Lung (tissue), 11 donors: ENCODE measurements at regions not wholly inside any gene's neighbourhood (a gene's known extent, or its start where the extent isn't known, plus 50 kb on each side); places are given as distances from the start of the nearest gene placed in this dataset.
A peak's percentile ranks its signal among the peaks of the same experiment; 100 is the strongest.

Experiments
- ATAC-seq: fragments of 200-7000 bp; cut with Tn5 transposase; one replicate; pipeline ENCODE4 v1.9.1; 2020; ENCODE audit warnings: moderate number of reproducible peaks; ENCODE audit not compliant: insufficient read depth, low FRiP score
- DNase-seq, 3 donors: peaks; one replicate each; pipeline ENCODE4 v3.0.0-alpha.2; 2013 to 2017
- H3K27ac ChIP-seq, 2 donors: one replicate each; pipeline ENCODE4 v1.5.1; 2013; ENCODE audit warnings: mild to moderate bottlenecking in 2 of 2, moderate library complexity in 2 of 2, control low read depth in 1 of 2, inconsistent platforms in 1 of 2, low read depth in 1 of 2, low read length in 1 of 2
- H3K27me3 ChIP-seq, 3 donors: one replicate each; pipeline ENCODE4 v1.5.1; 2013; ENCODE audit warnings: low read length in 2 of 3; ENCODE audit not compliant: control insufficient read depth in 3 of 3, insufficient read depth in 3 of 3
- H3K36me3 ChIP-seq, 4 donors: one replicate each; pipeline ENCODE4 v1.5.1; 2013; ENCODE audit warnings: low read length in 4 of 4, mild to moderate bottlenecking in 1 of 4, moderate library complexity in 1 of 4; ENCODE audit not compliant: control insufficient read depth in 4 of 4, insufficient read depth in 4 of 4
- H3K4me1 ChIP-seq, 5 donors: one replicate each; pipeline ENCODE4 v1.5.1; 2013; ENCODE audit warnings: low read length in 5 of 5, mild to moderate bottlenecking in 2 of 5, moderate library complexity in 1 of 5; ENCODE audit not compliant: control insufficient read depth in 5 of 5, insufficient read depth in 5 of 5
- H3K4me3 ChIP-seq: one replicate; pipeline ENCODE4 v1.5.1; 2013; ENCODE audit warnings: mild to moderate bottlenecking, control low read depth, moderate library complexity
- H3K9ac ChIP-seq, 2 donors: one replicate each; pipeline ENCODE4 v1.5.1; 2013; ENCODE audit warnings: low read length in 2 of 2, control low read depth in 1 of 2; ENCODE audit not compliant: insufficient read depth in 1 of 2
- H3K9me3 ChIP-seq, 4 donors: one replicate each; pipeline ENCODE4 v1.5.1; 2013; ENCODE audit warnings: low read length in 3 of 4, mild to moderate bottlenecking in 1 of 4, moderate library complexity in 1 of 4; ENCODE audit not compliant: control insufficient read depth in 4 of 4, insufficient read depth in 3 of 4
- CTCF ChIP-seq: IDR thresholded peaks from 2 replicates; pipeline ENCODE4 v1.5.1; 2012; ENCODE audit warnings: mild to moderate bottlenecking; ENCODE audit errors: control extremely low read depth, extremely low read depth
- WGBS, 2 donors: extraction: QIAGEN DNeasy Blood & Tissue Kit; methylation state at CpG; one replicate each; pipeline ENCODE4 v1.1.7; 2013; 5-methylcytosine and 5-hydroxymethylcytosine counted together
- donor health status: control.
- donor health status: control.
- donor health status: Bipolar disorder and iron deficiency.
- donor health status: healthy.
- donor health status: DM: yes; HTN: yes; CAD: no.

GRCh38 chr11:109939166-109939810, 153.9 kb upstream of the ZC3H12C start:
- H3K9me3 ChIP-seq: no peaks in the 10 kb centered on the region
- peak; percentile 39 for TF ChIP-seq CTCF
- WGBS, 2 donors: 2 to 5% methylated on average over 1 of the region's 1 CpG
- H3K27me3 ChIP-seq: no peaks in the 10 kb centered on the region
- no peak overlapping the region for H3K4me3 ChIP-seq
- H3K27ac ChIP-seq: no peak overlapping the region
- no peak for ATAC-seq
- DNase-seq: peak; percentile 29 to 83 (median 68)
- H3K4me1 ChIP-seq: no peaks in the 10 kb centered on the region
- H3K9ac ChIP-seq: no peak overlapping the region
- no peaks in the 10 kb centered on the region for H3K36me3 ChIP-seq

- Histone ChIP-seq H3K36me3 (no peaks in the 10 kb centered on the region), H3K4me1 (no peaks in the 10 kb centered on the region), H3K27me3 (no peaks in the 10 kb centered on the region), H3K9ac (no peak overlapping the region), H3K4me3 (no peak overlapping the region), H3K9me3 (no peaks in the 10 kb centered on the region), H3K27ac (no peak overlapping the region)
- no peak for DNase-seq
- TF ChIP-seq CTCF: no peak
- ATAC-seq: no peak
- 84 to 85% methylated on average over 8 of the region's 8 CpGs for WGBS, 2 donors
These were observed 152.4 kb upstream of the ZC3H12C start for GRCh38 chr11:109940816-109941215.

- no peaks in the 10 kb centered on the region for H3K36me3 ChIP-seq
- no peaks in the 10 kb centered on the region for H3K27me3 ChIP-seq
- DNase-seq (no peak), ATAC-seq (no peak)
- 54 to 62% methylated on average over 6 of the region's 6 CpGs for WGBS, 2 donors
- H3K27ac ChIP-seq: peak overlapping the region in 1 of 2 donors; percentile 45
- no peak overlapping the region for H3K4me3 ChIP-seq
- peak overlapping the region in 1 of 2 donors; percentile 50 for H3K9ac ChIP-seq
- no peaks in the 10 kb centered on the region for H3K9me3 ChIP-seq
- H3K4me1 ChIP-seq: peaks cover 0 to 5% (median 0%) of the 10 kb centered on the region in 5 donors
- TF ChIP-seq CTCF: no peak
These were observed 147.4 kb upstream of the ZC3H12C start for GRCh38 chr11:109945626-109946321.
